HEK293 (cell line): ENCODE measurements at regions not wholly inside any gene's neighbourhood (a gene's known extent, or its start where the extent isn't known, plus 50 kb on each side); places are given as distances from the start of the nearest gene placed in this dataset.

Experiments
- CTCF ChIA-PET: fragments of 350-600 bp; formaldehyde crosslinking; extraction: SDS; loops from one replicate; lab custom pipeline; 2021; ENCODE audit warnings: antibody characterized with exemption; lab: Yijun Ruan, JAX
- POLR2A ChIA-PET: fragments of 300-600 bp; formaldehyde crosslinking; extraction: SDS; loops from one replicate; lab custom pipeline; 2020; ENCODE audit warnings: antibody characterized with exemption, inconsistent platforms; lab: Yijun Ruan, JAX
- H3K27ac ChIP-seq: fragments of 200-500 bp; sonication (Bioruptor generic); 2 replicates; pipeline ENCODE4 v1.5.1; 2014; ENCODE audit warnings: low read depth, low read length, control low read depth, inconsistent platforms; ENCODE audit errors: extremely low read depth
- H3K36me3 ChIP-seq, 2 experiments: fragments of 200-500 bp in 1 of 2; sonication (Bioruptor generic) in 1 of 2; 1 replicate in 1 of 2; 2 replicates in 1 of 2; pipeline ENCODE4 v1.5.1; 2014 to 2017; ENCODE audit warnings: inconsistent platforms in 2 of 2, low read length in 2 of 2; ENCODE audit not compliant: control insufficient read depth in 2 of 2, insufficient read depth in 1 of 2
- H3K4me1 ChIP-seq: fragments of 200-500 bp; sonication (Bioruptor generic); 2 replicates; pipeline ENCODE4 v1.5.1; 2014; ENCODE audit warnings: mild to moderate bottlenecking, low read length, inconsistent platforms; ENCODE audit not compliant: control insufficient read depth, insufficient read depth
- H3K4me3 ChIP-seq: 2 replicates; pipeline ENCODE4 v1.5.1; 2011; ENCODE audit warnings: low read depth, mild to moderate bottlenecking, control low read depth, low read length, moderate library complexity
- H3K9me3 ChIP-seq: fragments of 200-500 bp; sonication (Bioruptor generic); 2 replicates; pipeline ENCODE4 v1.5.1; 2014; ENCODE audit warnings: low read depth, low read length, inconsistent platforms; ENCODE audit not compliant: control insufficient read depth, insufficient read depth
- HOXA7 ChIP-seq: sonication (generic); formaldehyde crosslinking; IDR thresholded peaks from 2 replicates; pipeline ENCODE4 v1.8.1; 2022; ENCODE audit warnings: missing genetic modification reagents, borderline replicate concordance
- IKZF3 ChIP-seq: fragments of 450-650 bp; IDR thresholded peaks from 2 replicates; pipeline ENCODE4 v1.5.0; 2018; ENCODE audit warnings: missing biosample characterization, mild to moderate bottlenecking, missing genetic modification characterization, moderate library complexity
- KLF7 ChIP-seq: fragments of 450-650 bp; formaldehyde crosslinking; IDR thresholded peaks from 2 replicates; pipeline ENCODE4 v1.5.1; 2016; ENCODE audit warnings: missing biosample characterization, missing genetic modification characterization, borderline replicate concordance
- PRDM1 ChIP-seq: fragments of 450-650 bp; formaldehyde crosslinking; IDR thresholded peaks from 2 replicates; pipeline ENCODE4; 2016; ENCODE audit warnings: missing biosample characterization, missing genetic modification characterization
- ZBTB1 ChIP-seq: fragments of 450-650 bp; formaldehyde crosslinking; IDR thresholded peaks from 2 replicates; pipeline ENCODE4 v1.5.1; 2016; ENCODE audit warnings: missing biosample characterization, missing genetic modification characterization
- ZBTB20 ChIP-seq: fragments of 450-650 bp; formaldehyde crosslinking; IDR thresholded peaks from 2 replicates; pipeline ENCODE4 v1.5.1; 2016; ENCODE audit warnings: missing biosample characterization, missing genetic modification characterization
- ZNF132 ChIP-seq: fragments of 450-650 bp; formaldehyde crosslinking; IDR thresholded peaks from 2 replicates; pipeline ENCODE4 v1.5.1; 2017; ENCODE audit warnings: missing biosample characterization, missing genetic modification characterization, borderline replicate concordance
- ZNF184 ChIP-seq: fragments of 450-650 bp; IDR thresholded peaks from 2 replicates; pipeline ENCODE4 v1.5.1; 2018; ENCODE audit warnings: missing biosample characterization, mild to moderate bottlenecking, missing genetic modification characterization
- ZNF214 ChIP-seq: fragments of 450-650 bp; formaldehyde crosslinking; IDR thresholded peaks from 2 replicates; pipeline ENCODE4 v1.5.1; 2017; ENCODE audit warnings: missing biosample characterization, mild to moderate bottlenecking, missing genetic modification characterization, borderline replicate concordance
- ZNF223 ChIP-seq: fragments of 450-650 bp; formaldehyde crosslinking; IDR thresholded peaks from 2 replicates; pipeline ENCODE4 v1.5.1; 2016; ENCODE audit warnings: missing biosample characterization, missing genetic modification characterization
- ZNF623 ChIP-seq: fragments of 450-650 bp; formaldehyde crosslinking; IDR thresholded peaks from 2 replicates; pipeline ENCODE4 v1.5.1; 2016; ENCODE audit warnings: missing biosample characterization, missing genetic modification characterization
- ZNF629 ChIP-seq: fragments of 450-650 bp; formaldehyde crosslinking; IDR thresholded peaks from 2 replicates; pipeline ENCODE4 v1.5.1; 2017; ENCODE audit warnings: missing biosample characterization, missing genetic modification characterization
- ZNF76 ChIP-seq: fragments of 450-650 bp; formaldehyde crosslinking; IDR thresholded peaks from 2 replicates; pipeline ENCODE4; 2016; ENCODE audit warnings: low read depth, missing biosample characterization, missing genetic modification characterization, borderline replicate concordance
- ZNF776 ChIP-seq: fragments of 450-650 bp; formaldehyde crosslinking; IDR thresholded peaks from 2 replicates; pipeline ENCODE4 v1.5.0; 2017; ENCODE audit warnings: missing biosample characterization, missing genetic modification characterization, borderline replicate concordance
- ZNF785 ChIP-seq: fragments of 450-650 bp; formaldehyde crosslinking; IDR thresholded peaks from 2 replicates; pipeline ENCODE4 v1.5.1; 2016; ENCODE audit warnings: missing biosample characterization, missing genetic modification characterization
- TF ChIP-seq, protein P1 (sequence below): fragments of 450-650 bp; formaldehyde crosslinking; IDR thresholded peaks from 2 replicates; pipeline ENCODE4 v1.5.1; 2016; ENCODE audit warnings: missing biosample characterization, missing genetic modification characterization, borderline replicate concordance
- TF ChIP-seq, protein P2 (sequence below): fragments of 450-650 bp; formaldehyde crosslinking; IDR thresholded peaks from 2 replicates; pipeline ENCODE4 v1.5.1; 2016; ENCODE audit warnings: missing biosample characterization, missing genetic modification characterization
- TF ChIP-seq, protein P3 (sequence below): fragments of 450-650 bp; formaldehyde crosslinking; IDR thresholded peaks from 2 replicates; pipeline ENCODE4 v1.5.1; 2016; ENCODE audit warnings: missing biosample characterization, missing genetic modification characterization
- TF ChIP-seq, protein P4 (sequence below): fragments of 450-650 bp; formaldehyde crosslinking; IDR thresholded peaks from 2 replicates; pipeline ENCODE4 v1.5.1; 2016; ENCODE audit warnings: missing biosample characterization, missing genetic modification characterization
- TF ChIP-seq, protein P5 (sequence below): fragments of 450-650 bp; formaldehyde crosslinking; IDR thresholded peaks from 2 replicates; pipeline ENCODE4 v1.5.1; 2016; ENCODE audit warnings: missing biosample characterization, missing genetic modification characterization
- TF ChIP-seq, protein P6 (sequence below): fragments of 450-650 bp; formaldehyde crosslinking; IDR thresholded peaks from 2 replicates; pipeline ENCODE4 v1.5.1; 2016; ENCODE audit warnings: missing biosample characterization, missing genetic modification characterization, low read depth

DNA sequence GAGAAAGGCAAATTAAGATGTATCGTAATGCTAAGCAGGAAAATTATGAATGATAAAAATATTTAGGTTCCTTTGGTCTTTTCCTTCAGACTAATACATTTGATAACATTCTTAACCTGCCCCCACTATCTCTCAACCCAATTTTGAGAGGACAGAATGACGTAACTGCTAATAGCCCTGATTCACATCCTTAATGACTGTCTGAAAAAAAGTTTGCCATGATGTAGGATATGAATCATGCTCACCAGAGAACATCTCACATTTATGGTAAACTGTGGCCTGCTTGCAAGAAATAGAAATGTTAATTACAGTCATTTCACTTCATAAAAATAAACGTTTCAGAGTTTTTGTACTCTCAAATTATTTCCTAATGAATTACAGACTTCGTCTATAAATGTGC, 128.0 kb upstream of the VEGFC start (continued):
- TF ChIP-seq, protein P1, sequence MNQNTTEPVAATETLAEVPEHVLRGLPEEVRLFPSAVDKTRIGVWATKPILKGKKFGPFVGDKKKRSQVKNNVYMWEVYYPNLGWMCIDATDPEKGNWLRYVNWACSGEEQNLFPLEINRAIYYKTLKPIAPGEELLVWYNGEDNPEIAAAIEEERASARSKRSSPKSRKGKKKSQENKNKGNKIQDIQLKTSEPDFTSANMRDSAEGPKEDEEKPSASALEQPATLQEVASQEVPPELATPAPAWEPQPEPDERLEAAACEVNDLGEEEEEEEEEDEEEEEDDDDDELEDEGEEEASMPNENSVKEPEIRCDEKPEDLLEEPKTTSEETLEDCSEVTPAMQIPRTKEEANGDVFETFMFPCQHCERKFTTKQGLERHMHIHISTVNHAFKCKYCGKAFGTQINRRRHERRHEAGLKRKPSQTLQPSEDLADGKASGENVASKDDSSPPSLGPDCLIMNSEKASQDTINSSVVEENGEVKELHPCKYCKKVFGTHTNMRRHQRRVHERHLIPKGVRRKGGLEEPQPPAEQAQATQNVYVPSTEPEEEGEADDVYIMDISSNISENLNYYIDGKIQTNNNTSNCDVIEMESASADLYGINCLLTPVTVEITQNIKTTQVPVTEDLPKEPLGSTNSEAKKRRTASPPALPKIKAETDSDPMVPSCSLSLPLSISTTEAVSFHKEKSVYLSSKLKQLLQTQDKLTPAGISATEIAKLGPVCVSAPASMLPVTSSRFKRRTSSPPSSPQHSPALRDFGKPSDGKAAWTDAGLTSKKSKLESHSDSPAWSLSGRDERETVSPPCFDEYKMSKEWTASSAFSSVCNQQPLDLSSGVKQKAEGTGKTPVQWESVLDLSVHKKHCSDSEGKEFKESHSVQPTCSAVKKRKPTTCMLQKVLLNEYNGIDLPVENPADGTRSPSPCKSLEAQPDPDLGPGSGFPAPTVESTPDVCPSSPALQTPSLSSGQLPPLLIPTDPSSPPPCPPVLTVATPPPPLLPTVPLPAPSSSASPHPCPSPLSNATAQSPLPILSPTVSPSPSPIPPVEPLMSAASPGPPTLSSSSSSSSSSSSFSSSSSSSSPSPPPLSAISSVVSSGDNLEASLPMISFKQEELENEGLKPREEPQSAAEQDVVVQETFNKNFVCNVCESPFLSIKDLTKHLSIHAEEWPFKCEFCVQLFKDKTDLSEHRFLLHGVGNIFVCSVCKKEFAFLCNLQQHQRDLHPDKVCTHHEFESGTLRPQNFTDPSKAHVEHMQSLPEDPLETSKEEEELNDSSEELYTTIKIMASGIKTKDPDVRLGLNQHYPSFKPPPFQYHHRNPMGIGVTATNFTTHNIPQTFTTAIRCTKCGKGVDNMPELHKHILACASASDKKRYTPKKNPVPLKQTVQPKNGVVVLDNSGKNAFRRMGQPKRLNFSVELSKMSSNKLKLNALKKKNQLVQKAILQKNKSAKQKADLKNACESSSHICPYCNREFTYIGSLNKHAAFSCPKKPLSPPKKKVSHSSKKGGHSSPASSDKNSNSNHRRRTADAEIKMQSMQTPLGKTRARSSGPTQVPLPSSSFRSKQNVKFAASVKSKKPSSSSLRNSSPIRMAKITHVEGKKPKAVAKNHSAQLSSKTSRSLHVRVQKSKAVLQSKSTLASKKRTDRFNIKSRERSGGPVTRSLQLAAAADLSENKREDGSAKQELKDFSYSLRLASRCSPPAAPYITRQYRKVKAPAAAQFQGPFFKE (tag by site-specific recombination), result no peak
- TF ChIP-seq ZNF629 (tag by site-specific recombination) (no peak), IKZF3 (tag by site-specific recombination) (no peak)

DNA sequence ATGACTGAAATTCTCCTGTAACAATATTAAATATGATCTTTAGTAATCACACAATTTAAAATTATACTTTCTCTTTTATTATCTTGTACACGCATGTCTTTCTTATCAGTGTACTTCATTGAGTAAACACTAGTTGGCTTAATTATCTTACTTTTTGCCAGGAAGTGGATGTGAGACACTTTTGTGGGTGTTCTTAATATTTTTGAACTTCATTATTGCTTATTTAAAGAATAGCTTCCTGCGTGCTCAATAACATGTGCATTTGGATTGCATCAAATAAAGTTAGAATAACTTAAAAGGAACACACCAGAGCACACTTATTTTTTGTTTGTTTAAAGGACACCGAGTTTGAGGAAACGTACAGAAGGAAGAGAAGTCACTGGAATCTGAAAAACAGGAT, 128.5 kb upstream of the VEGFC start:
- no peaks in the 10 kb centered on the region for H3K36me3 ChIP-seq
- H3K27ac ChIP-seq, result no peak overlapping the region
- ChIA-PET POLR2A (no interaction called here), CTCF (no interaction called here)
- H3K4me1 ChIP-seq, result no peaks in the 10 kb centered on the region
- no peak overlapping the region for H3K4me3 ChIP-seq
- no peaks in the 10 kb centered on the region for H3K9me3 ChIP-seq
- TF ChIP-seq, protein P2, sequence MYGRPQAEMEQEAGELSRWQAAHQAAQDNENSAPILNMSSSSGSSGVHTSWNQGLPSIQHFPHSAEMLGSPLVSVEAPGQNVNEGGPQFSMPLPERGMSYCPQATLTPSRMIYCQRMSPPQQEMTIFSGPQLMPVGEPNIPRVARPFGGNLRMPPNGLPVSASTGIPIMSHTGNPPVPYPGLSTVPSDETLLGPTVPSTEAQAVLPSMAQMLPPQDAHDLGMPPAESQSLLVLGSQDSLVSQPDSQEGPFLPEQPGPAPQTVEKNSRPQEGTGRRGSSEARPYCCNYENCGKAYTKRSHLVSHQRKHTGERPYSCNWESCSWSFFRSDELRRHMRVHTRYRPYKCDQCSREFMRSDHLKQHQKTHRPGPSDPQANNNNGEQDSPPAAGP (tag by site-specific recombination), result no peak
- no peak for TF ChIP-seq ZNF623 (tag by site-specific recombination)
- no peak for TF ChIP-seq ZNF776 (tag by site-specific recombination)
- TF ChIP-seq ZNF184 (tag by site-specific recombination), result no peak
- no peak for TF ChIP-seq ZNF785 (tag by site-specific recombination)
- TF ChIP-seq, protein P3, sequence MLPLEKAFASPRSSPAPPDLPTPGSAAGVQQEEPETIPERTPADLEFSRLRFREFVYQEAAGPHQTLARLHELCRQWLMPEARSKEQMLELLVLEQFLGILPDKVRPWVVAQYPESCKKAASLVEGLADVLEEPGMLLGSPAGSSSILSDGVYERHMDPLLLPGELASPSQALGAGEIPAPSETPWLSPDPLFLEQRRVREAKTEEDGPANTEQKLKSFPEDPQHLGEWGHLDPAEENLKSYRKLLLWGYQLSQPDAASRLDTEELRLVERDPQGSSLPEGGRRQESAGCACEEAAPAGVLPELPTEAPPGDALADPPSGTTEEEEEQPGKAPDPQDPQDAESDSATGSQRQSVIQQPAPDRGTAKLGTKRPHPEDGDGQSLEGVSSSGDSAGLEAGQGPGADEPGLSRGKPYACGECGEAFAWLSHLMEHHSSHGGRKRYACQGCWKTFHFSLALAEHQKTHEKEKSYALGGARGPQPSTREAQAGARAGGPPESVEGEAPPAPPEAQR (tag by site-specific recombination), result no peak
- no peak for TF ChIP-seq PRDM1 (tag by site-specific recombination)
- no peak for TF ChIP-seq HOXA7 (CRISPR knock-in tag)
- no peak for TF ChIP-seq ZBTB1
- TF ChIP-seq ZNF223 (tag by site-specific recombination), result no peak
- TF ChIP-seq ZNF132 (tag by site-specific recombination), result no peak
- TF ChIP-seq, protein P4, sequence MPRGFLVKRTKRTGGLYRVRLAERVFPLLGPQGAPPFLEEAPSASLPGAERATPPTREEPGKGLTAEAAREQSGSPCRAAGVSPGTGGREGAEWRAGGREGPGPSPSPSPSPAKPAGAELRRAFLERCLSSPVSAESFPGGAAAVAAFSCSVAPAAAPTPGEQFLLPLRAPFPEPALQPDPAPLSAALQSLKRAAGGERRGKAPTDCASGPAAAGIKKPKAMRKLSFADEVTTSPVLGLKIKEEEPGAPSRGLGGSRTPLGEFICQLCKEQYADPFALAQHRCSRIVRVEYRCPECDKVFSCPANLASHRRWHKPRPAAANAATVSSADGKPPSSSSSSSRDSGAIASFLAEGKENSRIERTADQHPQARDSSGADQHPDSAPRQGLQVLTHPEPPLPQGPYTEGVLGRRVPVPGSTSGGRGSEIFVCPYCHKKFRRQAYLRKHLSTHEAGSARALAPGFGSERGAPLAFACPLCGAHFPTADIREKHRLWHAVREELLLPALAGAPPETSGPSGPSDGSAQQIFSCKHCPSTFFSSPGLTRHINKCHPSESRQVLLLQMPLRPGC (tag by site-specific recombination), result no peak
- TF ChIP-seq, protein P5, sequence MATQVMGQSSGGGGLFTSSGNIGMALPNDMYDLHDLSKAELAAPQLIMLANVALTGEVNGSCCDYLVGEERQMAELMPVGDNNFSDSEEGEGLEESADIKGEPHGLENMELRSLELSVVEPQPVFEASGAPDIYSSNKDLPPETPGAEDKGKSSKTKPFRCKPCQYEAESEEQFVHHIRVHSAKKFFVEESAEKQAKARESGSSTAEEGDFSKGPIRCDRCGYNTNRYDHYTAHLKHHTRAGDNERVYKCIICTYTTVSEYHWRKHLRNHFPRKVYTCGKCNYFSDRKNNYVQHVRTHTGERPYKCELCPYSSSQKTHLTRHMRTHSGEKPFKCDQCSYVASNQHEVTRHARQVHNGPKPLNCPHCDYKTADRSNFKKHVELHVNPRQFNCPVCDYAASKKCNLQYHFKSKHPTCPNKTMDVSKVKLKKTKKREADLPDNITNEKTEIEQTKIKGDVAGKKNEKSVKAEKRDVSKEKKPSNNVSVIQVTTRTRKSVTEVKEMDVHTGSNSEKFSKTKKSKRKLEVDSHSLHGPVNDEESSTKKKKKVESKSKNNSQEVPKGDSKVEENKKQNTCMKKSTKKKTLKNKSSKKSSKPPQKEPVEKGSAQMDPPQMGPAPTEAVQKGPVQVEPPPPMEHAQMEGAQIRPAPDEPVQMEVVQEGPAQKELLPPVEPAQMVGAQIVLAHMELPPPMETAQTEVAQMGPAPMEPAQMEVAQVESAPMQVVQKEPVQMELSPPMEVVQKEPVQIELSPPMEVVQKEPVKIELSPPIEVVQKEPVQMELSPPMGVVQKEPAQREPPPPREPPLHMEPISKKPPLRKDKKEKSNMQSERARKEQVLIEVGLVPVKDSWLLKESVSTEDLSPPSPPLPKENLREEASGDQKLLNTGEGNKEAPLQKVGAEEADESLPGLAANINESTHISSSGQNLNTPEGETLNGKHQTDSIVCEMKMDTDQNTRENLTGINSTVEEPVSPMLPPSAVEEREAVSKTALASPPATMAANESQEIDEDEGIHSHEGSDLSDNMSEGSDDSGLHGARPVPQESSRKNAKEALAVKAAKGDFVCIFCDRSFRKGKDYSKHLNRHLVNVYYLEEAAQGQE, result no peak
- no peak for TF ChIP-seq ZNF214 (tag by site-specific recombination)
- TF ChIP-seq ZNF76 (tag by site-specific recombination), result no peak
- TF ChIP-seq ZBTB20 (tag by site-specific recombination), result no peak
- no peak for TF ChIP-seq KLF7 (tag by site-specific recombination)
- TF ChIP-seq, protein P6, sequence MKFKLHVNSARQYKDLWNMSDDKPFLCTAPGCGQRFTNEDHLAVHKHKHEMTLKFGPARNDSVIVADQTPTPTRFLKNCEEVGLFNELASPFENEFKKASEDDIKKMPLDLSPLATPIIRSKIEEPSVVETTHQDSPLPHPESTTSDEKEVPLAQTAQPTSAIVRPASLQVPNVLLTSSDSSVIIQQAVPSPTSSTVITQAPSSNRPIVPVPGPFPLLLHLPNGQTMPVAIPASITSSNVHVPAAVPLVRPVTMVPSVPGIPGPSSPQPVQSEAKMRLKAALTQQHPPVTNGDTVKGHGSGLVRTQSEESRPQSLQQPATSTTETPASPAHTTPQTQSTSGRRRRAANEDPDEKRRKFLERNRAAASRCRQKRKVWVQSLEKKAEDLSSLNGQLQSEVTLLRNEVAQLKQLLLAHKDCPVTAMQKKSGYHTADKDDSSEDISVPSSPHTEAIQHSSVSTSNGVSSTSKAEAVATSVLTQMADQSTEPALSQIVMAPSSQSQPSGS, result no peak
